Ishikawa (cell line): ENCODE measurements at regions not wholly inside any gene's neighbourhood (a gene's known extent, or its start where the extent isn't known, plus 50 kb on each side); places are given as distances from the start of the nearest gene placed in this dataset.

Experiments
- CEBPB ChIP-seq: IDR thresholded peaks from 2 replicates; pipeline ENCODE4 v1.6.1; 2012
- CREB1 ChIP-seq: IDR thresholded peaks from 2 replicates; pipeline ENCODE4 v1.6.1; 2012; ENCODE audit warnings: low read depth
- EGR1 ChIP-seq: IDR thresholded peaks from 2 replicates; pipeline ENCODE4 v1.6.1; 2012
- EP300 ChIP-seq: IDR thresholded peaks from 2 replicates; pipeline ENCODE4 v1.6.1; 2012; ENCODE audit warnings: borderline replicate concordance
- FOXM1 ChIP-seq: IDR thresholded peaks from 2 replicates; pipeline ENCODE4 v1.6.1; 2012; ENCODE audit warnings: low read depth, borderline replicate concordance
- NFIC ChIP-seq: IDR thresholded peaks from 2 replicates; pipeline ENCODE4 v1.6.1; 2012
- RAD21 ChIP-seq: IDR thresholded peaks from 2 replicates; pipeline ENCODE4 v1.6.1; 2012; ENCODE audit warnings: low read depth
- REST ChIP-seq: IDR thresholded peaks from 2 replicates; pipeline ENCODE4 v1.6.1; 2012; ENCODE audit warnings: low read depth, mild to moderate bottlenecking
- TAF1 ChIP-seq: IDR thresholded peaks from 2 replicates; pipeline ENCODE4 v1.6.1; 2012; ENCODE audit warnings: low read depth, mild to moderate bottlenecking
- TCF12 ChIP-seq: IDR thresholded peaks from 2 replicates; pipeline ENCODE4 v1.6.1; 2012; ENCODE audit warnings: low read depth
- TEAD4 ChIP-seq: IDR thresholded peaks from 2 replicates; pipeline ENCODE4 v1.6.1; 2012
- YY1 ChIP-seq: IDR thresholded peaks from 2 replicates; pipeline ENCODE4 v1.6.1; 2012; ENCODE audit warnings: low read depth
- ZBTB7A ChIP-seq: IDR thresholded peaks from 2 replicates; pipeline ENCODE4 v1.6.1; 2012; ENCODE audit warnings: low read depth
- TF ChIP-seq, protein P1 (sequence below): IDR thresholded peaks from 2 replicates; pipeline ENCODE4 v1.6.1; 2012
- TF ChIP-seq, protein P2 (sequence below): IDR thresholded peaks from 2 replicates; pipeline ENCODE4 v1.6.1; 2012

DNA sequence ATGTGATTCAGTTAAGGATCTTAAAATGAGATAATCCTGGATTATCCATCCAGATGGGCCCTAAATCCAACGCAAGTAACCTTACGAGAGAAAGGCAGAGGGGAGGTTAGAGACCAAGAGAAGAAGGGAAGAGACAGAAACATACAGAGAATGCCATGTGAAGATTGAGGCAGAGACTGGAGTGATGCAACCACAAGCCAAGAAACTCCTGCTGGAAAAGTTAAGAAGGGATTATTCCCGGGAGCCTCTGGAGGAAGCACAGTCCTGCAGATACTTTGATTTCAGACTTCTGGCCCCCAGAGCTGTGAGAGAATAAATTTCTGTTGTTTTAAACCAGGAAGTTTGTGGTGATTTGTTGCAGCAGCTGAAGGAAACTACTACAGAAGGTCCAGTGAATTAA, 992.7 kb downstream of the BCL11A start:
- TF ChIP-seq EGR1 (no peak), TCF12 (no peak), TAF1 (no peak), ZBTB7A (no peak), CREB1 (no peak), CEBPB (no peak), FOXM1 (no peak), NFIC (no peak), EP300 (no peak), RAD21 (no peak)
- TF ChIP-seq, protein P1, sequence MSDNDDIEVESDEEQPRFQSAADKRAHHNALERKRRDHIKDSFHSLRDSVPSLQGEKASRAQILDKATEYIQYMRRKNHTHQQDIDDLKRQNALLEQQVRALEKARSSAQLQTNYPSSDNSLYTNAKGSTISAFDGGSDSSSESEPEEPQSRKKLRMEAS = no peak
- TF ChIP-seq, protein P2, sequence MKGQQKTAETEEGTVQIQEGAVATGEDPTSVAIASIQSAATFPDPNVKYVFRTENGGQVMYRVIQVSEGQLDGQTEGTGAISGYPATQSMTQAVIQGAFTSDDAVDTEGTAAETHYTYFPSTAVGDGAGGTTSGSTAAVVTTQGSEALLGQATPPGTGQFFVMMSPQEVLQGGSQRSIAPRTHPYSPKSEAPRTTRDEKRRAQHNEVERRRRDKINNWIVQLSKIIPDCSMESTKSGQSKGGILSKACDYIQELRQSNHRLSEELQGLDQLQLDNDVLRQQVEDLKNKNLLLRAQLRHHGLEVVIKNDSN = no peak

- TF ChIP-seq YY1 = no peak
- TF ChIP-seq, protein P2 = no peak
- no peak for TF ChIP-seq FOXM1
- TF ChIP-seq, protein P1 = no peak
- no peak for TF ChIP-seq REST
- TF ChIP-seq EP300 = no peak
- no peak for TF ChIP-seq ZBTB7A
- TF ChIP-seq NFIC = no peak
- no peak for TF ChIP-seq CEBPB
- no peak for TF ChIP-seq EGR1
- TF ChIP-seq RAD21 = no peak
These were observed 1012.6 kb downstream of the BCL11A start for GRCh38 chr2:59540864-59541263.

DNA sequence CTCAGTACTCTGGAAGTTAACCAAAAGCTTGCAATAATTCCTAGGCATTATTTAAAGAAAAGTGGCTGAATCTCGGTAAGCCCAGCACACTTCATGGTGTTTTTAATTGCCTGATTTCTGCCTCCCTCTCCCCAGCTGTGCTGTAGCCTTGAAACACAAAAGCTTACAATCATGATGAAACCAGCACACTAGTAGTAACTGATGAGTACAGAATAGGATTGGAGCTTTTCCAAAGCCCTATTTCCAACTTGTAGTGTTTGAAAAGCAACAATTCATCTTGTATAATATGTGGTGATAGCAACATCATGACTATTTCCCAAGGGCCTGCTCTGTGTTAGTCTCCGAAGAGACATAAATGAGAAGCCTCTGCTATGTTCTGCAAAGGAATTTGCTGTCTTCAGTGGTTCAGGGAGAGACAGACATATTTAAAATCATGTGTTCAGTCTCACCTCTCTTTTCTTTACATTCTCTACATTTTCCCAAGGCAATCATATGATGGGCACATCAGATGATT, 1015.0 kb downstream of the BCL11A start:
- TF ChIP-seq REST (no peak), CREB1 (no peak), YY1 (no peak), NFIC (no peak), CEBPB (no peak), EGR1 (no peak), ZBTB7A (no peak), EP300 (no peak), RAD21 (no peak), TCF12 (no peak), TAF1 (no peak), FOXM1 (no peak), TEAD4 (no peak)
- TF ChIP-seq, protein P1 = no peak
- TF ChIP-seq, protein P2 = no peak

DNA sequence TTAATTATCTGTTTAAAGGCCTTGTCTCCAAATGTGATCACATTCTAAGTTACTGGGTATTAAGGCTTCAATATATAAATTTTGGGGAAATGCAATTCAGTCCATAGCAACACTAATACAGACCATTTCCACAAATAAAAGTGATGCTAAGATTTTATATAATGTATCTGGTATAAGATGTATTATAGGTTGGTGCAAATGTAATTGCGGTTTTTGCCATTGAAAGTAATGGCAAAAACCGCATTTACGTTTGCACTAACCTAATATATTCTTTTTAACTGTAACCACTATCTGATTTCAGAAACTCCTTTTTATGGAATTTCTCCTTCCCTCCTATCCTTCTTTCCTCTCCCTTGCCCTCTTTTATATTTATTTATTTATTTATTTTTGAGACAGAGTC, 1020.6 kb downstream of the BCL11A start:
- TF ChIP-seq CEBPB (no peak), YY1 (no peak), EP300 (no peak), NFIC (no peak), ZBTB7A (no peak), EGR1 (no peak), REST (no peak), FOXM1 (no peak)
- TF ChIP-seq, protein P1 = no peak
- TF ChIP-seq, protein P2 = no peak
